Right renal pelvis (tissue), 4 donors: ENCODE measurements at regions not wholly inside any gene's neighbourhood (a gene's known extent, or its start where the extent isn't known, plus 50 kb on each side); places are given as distances from the start of the nearest gene placed in this dataset.

Experiments
- DNase-seq, 4 donors: peaks; one replicate each; pipeline ENCODE4 v3.0.0-alpha.2; 2013; ENCODE audit warnings: low read depth in 4 of 4, low spot score in 3 of 4, missing footprints in 1 of 4

GRCh38 chr2:120826716-120827410 is 91.2 kb downstream of the GLI2 start:
- no peak for DNase-seq

- no peak for DNase-seq
Measured at GRCh38 chr2:120828066-120828465, 92.4 kb downstream of the GLI2 start.

- DNase-seq: no peak
Measured at GRCh38 chr2:120828829-120829632, 93.4 kb downstream of the GLI2 start.

- DNase-seq: no peak
Measured at GRCh38 chr2:120829633-120830025, 94.0 kb downstream of the GLI2 start.

GRCh38 chr2:120830096-120830830 is 94.6 kb downstream of the GLI2 start:
- no peak for DNase-seq

DNA sequence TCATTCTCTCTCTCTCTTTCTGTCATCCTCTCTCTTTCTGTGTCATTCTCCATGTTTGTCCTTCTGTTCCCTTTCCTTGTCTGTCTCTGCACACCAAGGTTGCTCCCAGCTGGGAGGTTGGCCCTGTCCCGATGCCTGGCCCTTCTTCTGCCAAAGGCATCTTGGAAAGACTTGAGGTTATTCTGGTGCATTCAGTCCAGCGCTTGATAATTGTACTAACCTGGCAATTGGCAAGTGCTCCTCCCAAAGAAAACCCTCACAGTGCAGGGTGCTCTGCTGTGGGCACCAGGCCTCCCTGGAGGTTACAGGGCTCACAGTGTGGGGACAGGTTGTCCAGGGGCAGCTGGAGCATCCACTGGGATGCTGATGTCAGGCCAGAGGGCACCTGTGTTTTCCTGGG is 95.4 kb downstream of the GLI2 start:
- DNase-seq: no peak

DNA sequence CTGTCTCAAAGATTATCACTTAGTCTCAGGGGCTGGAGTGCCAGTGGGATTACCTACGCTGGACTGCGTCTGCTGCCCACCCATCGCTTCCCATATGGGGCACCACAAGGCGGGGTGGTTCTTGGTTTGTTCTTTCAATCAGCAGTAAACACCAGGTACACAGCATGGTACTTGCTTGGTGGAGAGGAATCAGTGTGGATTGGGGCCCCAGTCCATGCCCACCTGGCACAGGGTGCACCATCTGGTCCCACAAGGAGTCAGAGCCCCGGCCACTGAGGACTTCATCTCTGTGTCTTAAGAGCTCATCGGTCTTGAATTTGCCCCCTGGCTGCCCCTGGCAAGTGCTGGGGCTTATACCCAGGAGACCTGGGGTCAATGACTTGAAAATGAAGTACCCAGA is 96.2 kb downstream of the GLI2 start:
- no peak for DNase-seq

DNA sequence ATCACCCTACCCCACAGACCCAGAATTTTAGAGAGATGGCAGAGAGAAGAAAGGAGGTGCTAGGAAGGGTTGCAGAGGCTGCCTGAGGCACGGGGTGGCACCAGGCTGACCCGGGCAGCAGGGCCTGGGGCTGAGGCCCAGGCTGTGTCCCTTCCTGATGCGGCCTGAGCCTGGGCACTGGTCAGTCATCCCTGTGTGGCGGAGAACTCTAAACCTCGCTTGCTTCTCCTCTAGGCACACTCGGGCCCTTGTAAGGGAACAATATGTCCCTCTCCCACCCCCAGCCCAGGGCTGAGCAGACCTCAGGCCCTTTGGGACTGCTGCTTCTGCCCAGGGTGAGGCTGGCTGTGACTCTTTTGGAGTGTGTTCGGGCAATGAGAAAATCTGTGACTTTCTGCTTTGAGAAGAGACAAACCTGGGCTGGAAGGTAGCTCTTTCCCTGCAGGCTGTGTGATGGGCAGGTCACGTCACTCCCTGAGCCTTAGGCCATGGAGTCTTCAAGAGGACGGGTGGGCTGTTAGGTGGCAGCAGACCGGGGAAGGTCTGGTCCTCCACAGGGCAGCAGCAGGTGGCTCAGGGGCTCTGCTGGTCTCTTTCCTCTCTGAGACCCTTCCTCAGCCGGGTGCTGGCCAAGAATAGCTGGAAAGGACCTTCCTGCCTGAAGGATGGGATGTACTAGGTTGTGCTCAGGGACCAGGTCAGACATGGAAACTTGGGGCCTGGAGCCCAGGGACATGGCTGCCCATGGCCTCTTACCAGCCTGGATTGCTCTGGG is 96.8 kb downstream of the GLI2 start:
- DNase-seq: no peak

- DNase-seq: no peak
Measured at GRCh38 chr2:120833127-120833675, 97.5 kb downstream of the GLI2 start.

DNA sequence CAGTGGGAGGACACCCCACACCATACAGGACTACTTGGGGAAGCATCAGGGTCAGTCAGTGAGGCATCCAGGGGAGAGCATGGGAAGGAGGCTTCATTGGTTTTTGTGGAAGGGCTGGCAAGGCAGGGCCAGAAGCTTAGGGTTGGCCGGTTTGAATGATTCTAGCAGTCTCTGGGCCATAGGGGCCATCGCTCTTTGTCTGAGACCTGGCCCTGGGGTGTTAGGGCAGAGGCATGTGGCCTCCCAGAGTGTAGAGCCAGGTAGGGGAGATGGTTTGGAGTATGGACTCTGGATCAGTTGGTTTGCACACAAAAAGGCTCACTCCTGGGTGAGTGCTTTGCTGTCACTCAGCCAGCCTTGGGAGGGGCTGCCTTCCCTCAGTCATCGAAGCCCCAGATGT is 98.5 kb downstream of the GLI2 start:
- no peak for DNase-seq

- DNase-seq: no peak
Measured at GRCh38 chr2:120836281-120836680, 100.6 kb downstream of the GLI2 start.

DNA sequence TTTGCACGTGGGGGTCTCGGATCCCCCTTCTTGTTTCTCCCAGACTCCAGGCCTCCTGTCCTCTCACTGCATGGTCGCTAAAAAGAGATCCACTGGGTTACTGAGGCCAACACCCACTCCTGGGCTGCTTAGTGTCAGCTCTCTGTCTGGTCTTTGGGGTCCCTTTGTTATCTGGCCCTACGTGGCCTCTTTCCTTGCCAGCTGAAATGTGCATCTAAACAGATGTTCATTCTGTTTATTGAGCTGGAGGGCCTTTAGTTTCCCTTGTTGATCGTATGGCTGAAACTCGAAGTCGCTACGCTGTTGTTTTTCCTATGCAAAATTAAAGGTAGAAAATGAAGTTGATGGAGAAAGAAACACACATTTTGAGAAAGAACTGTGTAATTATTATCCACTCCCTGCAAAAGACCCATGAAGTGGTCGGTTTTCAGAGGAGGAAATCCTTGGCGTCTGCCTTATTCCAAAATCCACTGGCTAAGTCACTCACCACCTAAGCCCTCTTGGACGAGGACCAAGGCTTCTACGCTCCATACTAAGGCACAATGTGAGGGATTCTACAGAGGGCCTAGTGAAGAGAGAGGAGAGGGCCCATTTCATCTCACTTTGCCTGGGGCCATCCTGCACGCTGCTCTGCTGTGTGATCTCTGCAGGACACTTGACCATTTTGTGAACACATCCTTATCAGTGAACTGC is 105.3 kb downstream of the GLI2 start:
- DNase-seq: no peak

- no peak for DNase-seq
Measured at GRCh38 chr2:120842456-120843439, 107.1 kb downstream of the GLI2 start.

- no peak for DNase-seq
Measured at GRCh38 chr2:120844070-120844738, 108.5 kb downstream of the GLI2 start.

GRCh38 chr2:120845277-120845676 is 109.6 kb downstream of the GLI2 start:
- no peak for DNase-seq

DNA sequence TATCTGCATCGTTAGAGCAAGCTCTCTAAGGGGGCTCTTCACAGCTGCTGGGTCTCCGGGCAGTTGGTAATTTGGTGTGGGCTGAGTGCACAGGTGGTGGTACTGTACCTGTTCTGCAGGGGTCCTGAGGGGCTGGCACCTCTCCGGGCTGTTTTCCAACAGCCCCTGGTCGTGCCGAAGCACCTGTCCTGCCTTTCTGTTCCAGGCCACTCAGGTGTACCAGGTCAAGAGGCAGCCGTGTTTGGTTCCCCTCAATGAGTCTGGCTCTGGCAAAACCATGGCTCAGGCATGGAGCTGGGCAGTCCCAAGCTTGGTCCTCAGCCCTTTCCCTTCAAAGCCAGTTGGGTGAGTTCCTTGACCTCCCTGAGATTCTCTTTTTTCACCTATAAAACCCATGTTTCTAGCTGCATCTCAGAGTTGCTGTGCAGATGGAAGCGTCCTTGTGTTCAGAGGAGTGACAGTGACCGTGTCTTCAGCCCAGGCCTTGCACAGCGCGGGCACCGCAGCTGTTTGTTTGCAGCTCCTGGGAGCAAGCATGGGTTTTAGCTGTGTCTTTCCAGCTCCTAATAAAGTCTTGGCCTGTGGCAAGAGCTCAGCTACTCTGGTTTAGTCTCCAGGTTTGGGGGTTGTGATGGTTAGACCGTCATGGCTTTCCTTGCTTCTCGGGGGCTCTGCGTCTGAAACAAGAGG is 110.9 kb downstream of the GLI2 start:
- no peak for DNase-seq

DNA sequence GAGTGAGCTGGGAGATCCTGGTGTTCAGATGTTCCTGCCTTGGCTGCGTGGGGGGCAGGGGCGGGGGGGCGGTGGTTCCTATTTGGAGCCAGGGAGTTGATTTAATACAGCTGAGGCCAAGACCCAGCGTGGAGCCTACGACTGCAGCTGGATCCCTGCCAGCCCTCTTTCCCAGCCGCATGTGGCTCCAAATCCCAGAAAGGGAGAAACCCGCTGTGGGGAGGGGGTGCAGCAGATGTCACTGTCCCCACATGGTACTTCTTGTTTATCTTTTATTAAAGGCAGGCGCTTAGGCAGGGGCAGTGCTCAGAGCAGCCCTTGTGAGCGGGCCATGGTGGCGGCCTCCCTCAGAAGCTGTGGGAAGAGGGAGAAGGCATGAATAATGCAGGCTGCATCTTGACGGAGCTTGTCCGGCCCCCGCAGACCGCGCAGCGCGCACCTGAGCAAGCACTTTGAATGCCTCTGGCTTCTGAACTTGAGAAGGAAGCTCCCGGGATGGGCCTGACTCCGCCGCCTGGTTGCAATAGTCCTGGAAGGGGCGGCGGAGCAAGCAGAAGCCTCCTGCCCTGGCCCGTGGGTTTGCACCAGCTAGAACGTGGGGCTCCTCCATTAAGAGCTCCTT is 112.1 kb downstream of the GLI2 start:
- peak in 2 of 4 donors; percentile 35 to 61 for DNase-seq
